Activated naive CD8-positive, alpha-beta T cell treated with anti-CD3 and anti-CD28 coated beads, Interleukin-2, amount 50 U/mL, for 16 hours (primary cell): ENCODE measurements at regions not wholly inside any gene's neighbourhood (a gene's known extent, or its start where the extent isn't known, plus 50 kb on each side); places are given as distances from the start of the nearest gene placed in this dataset.
"Not testable (repeated sequence)": the region's sequence is repeated elsewhere in the genome, so short reads cannot be mapped to it uniquely, and the experiment has no call there.

Source experiments
- DNase-seq: peaks from one replicate; pipeline ENCODE4 v3.0.0-alpha.2; 2020; ENCODE audit warnings: low read depth, low spot score

DNA sequence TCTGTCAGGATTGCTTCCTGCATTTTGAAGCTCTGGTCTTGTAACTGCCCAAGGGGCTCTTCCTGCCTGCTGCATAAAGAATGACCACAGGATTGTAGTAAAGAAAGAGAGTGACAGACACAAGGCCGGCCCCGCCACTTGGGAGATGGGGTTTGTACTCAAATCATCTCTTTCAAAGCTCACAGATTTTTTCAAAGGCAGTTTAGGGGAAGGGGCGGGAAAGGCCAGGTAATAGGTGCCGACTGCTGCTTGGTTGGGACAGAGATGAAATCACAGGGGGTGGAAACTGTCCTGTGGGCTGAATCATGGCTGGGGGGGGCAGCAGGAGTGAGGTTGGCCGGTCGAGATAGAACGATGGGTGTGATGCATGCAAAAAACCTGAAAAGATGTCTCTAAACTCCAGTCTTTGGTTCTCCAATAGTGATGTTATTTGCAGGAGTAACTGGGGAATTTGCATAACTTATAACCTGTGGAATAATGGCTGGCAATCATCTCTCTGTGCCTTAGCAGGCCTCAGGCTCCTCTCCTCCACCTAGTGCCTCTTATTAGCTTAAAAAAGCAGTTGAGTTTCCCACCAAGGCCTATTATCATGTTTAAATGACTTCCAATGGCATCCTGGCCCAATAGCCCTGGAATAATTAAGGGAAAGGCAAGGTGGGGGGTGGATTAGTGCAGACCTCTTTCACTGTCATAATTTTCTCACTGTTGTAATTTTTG, 778.4 kb upstream of the FRG1 start:
- no peak for DNase-seq

GRCh38 chr4:189162888-189163287, 777.8 kb upstream of the FRG1 start:
- DNase-seq = no peak

GRCh38 chr4:189176002-189176401, 764.7 kb upstream of the FRG1 start:
- DNase-seq = no peak

- no peak for DNase-seq
These were observed 763.5 kb upstream of the FRG1 start for GRCh38 chr4:189177130-189177529.

GRCh38 chr4:189178125-189178746, 762.4 kb upstream of the FRG1 start:
- no peak for DNase-seq

- DNase-seq = no peak
These were observed 754.8 kb upstream of the FRG1 start for GRCh38 chr4:189185810-189186432.

GRCh38 chr4:189187531-189188052, 753.1 kb upstream of the FRG1 start:
- no peak for DNase-seq

DNA sequence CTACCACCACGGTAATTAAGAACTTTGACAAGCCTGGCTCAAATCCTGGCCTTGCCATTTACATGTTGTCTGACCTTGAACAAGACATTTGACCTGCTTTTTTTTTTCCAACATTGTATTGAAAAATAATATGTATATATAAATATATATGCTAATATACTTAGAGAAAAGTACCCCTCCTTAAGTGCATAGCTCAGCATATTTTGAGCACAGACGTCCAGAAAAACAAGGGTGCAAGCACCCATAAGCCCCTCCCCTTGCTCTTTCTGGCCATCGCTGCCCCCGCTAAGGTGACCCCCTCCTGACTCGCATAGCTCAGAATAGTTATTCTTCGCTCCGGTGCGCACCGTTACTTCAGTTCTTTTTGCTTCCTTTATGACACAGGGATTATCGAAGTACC, 742.0 kb upstream of the FRG1 start:
- DNase-seq = no peak

DNA sequence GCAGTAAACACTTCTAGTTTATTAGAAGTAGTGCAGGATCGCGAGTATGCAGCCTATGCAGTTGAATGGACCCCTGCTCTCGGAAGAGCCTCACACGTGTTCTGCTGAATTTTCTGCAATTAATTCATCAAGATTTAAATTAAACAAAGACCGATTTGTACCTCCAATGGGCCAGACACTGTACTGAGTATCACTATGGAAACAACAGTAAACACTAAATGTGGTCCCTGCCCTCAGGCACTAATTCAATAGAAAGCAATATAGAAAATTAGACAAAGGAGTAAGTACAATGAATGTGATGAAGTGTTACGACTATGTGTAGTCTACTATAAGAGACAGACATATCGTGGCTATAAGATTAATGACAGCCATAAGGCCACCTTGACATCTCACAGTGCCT, 740.3 kb upstream of the FRG1 start:
- DNase-seq = no peak

- DNase-seq = no peak
These were observed 738.3 kb upstream of the FRG1 start for GRCh38 chr4:189202182-189202868.

DNA sequence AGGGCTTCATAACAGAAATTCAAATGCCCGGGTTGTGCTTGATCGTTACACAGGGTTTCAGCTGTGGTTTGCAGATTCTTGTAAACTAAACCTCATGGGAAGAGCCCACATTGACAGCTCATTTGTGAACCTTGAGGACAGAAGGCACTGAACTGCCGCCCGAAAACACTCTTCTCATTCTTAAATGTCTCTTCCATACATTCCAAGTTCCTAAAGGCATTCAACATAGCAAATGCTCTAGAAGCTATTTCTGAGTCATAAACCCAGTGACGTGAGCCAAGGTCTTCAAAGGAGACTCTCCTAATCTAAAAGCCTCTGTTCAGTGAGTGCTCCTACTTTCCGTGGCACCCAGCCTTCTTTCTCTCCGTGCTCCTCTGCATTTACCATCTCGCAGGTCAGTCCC, 737.8 kb upstream of the FRG1 start:
- no peak for DNase-seq

DNA sequence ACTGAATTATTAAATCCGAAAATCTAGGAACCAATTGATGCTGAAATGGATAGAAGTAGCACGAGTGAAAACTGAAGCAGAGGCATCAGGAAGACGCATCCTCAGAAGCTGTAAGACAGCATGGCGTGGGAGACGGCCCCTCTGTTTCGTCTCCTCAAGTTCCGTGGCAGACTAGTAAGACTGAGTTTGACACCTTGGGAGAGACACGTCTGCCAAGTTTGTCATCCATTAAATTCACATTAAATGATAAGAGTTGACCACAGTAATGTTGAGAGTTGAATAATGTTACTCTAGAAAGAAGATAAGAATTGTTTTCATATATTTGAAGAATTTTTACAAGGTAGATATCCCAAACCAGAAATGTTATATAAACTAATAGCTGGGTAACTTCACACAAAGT, 736.1 kb upstream of the FRG1 start:
- no peak for DNase-seq

- DNase-seq = no peak
These were observed 733.7 kb upstream of the FRG1 start for GRCh38 chr4:189206953-189207352.

DNA sequence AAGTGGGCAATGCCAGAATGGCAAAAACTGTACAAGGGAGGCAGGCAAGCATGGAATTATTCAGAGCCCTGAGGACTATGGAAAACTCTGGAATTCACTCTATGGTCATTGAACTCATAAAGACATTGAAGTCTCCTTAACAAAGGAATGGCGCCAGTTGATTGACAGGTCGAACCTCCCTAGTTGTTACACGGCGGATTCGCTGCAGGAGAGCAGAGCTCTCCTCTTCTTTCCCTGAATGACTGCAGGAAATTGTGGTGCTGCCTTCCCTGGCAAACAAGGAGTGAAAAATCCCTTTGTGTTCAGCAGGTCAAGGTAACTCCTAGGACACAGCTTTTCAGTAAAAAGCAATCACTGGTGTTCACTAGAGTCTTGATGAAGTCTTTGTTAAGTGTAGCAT, 732.8 kb upstream of the FRG1 start:
- no peak for DNase-seq

DNA sequence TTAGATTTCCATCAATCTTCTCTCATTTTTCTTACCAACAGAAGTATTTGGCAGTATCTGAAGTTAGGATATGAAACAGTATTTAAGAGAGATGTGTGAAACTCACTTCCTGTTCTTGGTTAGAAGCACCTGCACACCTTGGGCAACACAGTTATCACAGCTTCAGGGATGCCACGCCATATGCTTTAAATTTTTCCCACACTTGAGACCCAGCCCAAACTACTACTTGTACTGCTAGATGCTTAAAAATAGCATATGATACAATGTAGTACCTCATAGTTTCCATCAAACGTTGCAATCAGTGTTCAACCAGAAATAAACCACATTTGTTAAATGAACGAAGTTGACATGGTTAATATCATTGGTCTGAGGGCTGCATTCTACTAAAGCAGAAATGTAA, 725.1 kb upstream of the FRG1 start:
- DNase-seq = no peak

- DNase-seq = no peak
These were observed 719.0 kb upstream of the FRG1 start for GRCh38 chr4:189221691-189222090.

GRCh38 chr4:189228726-189229125, 711.9 kb upstream of the FRG1 start:
- no peak for DNase-seq

DNA sequence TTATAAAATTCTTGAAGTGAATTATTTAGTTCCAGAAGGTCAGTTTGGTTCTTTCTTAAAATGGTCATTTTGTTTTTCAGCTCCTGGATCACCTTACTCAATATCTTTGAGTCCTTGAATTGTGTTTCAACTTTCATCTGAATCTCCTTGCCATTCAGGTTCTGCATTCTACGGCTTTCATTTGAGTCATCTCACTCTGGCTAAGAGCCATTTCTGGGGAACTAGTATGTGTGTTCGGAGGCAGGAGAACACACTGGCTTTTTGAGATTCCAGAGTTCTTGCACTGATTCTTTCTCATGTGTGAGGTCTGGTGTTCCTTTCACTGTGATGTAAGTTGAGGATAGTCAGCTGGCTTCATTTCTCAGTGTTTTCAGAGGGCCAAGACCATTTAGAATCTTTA, 708.4 kb upstream of the FRG1 start:
- no peak for DNase-seq

DNA sequence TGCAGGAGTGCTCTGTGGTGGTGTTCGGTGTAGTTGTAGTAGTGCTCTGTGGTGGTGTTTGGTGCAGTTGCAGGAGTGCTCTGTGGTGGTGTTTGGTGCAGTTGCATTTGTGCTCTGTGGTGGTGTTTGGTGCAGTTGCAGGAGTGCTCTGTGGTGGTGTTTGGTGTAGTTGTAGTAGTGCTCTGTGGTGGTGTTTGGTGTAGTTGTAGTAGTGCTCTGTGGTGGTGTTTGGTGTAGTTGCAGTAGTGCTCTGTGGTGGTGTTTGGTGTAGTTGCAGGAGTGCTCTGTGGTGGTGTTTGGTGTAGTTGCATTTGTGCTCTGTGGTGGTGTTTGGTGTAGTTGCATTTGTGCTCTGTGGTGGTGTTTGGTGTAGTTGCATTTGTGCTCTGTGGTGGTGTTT, 706.9 kb upstream of the FRG1 start:
- peak; percentile 9 for DNase-seq

GRCh38 chr4:189234948-189235347, 705.7 kb upstream of the FRG1 start:
- not testable (repeated sequence) for DNase-seq

GRCh38 chr4:189235599-189235998, 705.1 kb upstream of the FRG1 start:
- no peak for DNase-seq

GRCh38 chr4:189236321-189236720, 704.4 kb upstream of the FRG1 start:
- DNase-seq = not testable (repeated sequence)
